ENCODE measurements at regions not wholly inside any gene's neighbourhood (a gene's known extent, or its start where the extent isn't known, plus 50 kb on each side); places are given as distances from the start of the nearest gene placed in this dataset.

- ATAC-seq (no peak), DNase-seq (no peak)
- intact Hi-C loops (cut with DNase I) = loop anchor here (5.0 to 10.0 kb wide), 2 partner anchors 680 to 1548 kb away; no protein-coding TSS in a partner anchor
- Histone ChIP-seq H3K4me1 (peaks cover 10% of the 10 kb centered on the region), H3K9me3 (no peaks in the 10 kb centered on the region), H3K36me3 (replicated peaks in 1 of 2; ENCODE audit: insufficient read depth in 1 of 2, low read depth in 2 of 2) (no peaks in the 10 kb centered on the region), H3K27ac (no peak overlapping the region), H3K27me3 (no peaks in the 10 kb centered on the region), H3K4me3 (no peak overlapping the region)
- TF ChIP-seq CTCF (IDR thresholded peaks at IDR 0.05) = no peak
- TF ChIP-seq POLR2A (IDR thresholded peaks at IDR 0.05) = no peak
- WGBS, 2 donors = 74 to 80% methylated on average over 5 to 6 of the region's 6 CpGs
These were observed 302.5 kb downstream of the ZNF536 start for GRCh38 chr19:30674656-30675055.

GRCh38 chr19:30673336-30673735, 301.2 kb downstream of the ZNF536 start:
- Histone ChIP-seq H3K27ac (no peak overlapping the region), H3K36me3 (replicated peaks in 1 of 2; ENCODE audit: insufficient read depth in 1 of 2, low read depth in 2 of 2) (no peaks in the 10 kb centered on the region), H3K4me1 (peaks cover 16% of the 10 kb centered on the region), H3K27me3 (no peaks in the 10 kb centered on the region), H3K9me3 (no peaks in the 10 kb centered on the region), H3K4me3 (no peak overlapping the region)
- no peak for TF ChIP-seq CTCF (IDR thresholded peaks at IDR 0.05)
- no peak for TF ChIP-seq POLR2A (IDR thresholded peaks at IDR 0.05)
- ATAC-seq = no peak
- no peak for DNase-seq
- intact Hi-C loops (cut with DNase I) = loop anchor here (10.0 kb wide), 1 partner anchor 681 kb away; no protein-coding TSS in a partner anchor
- 72 to 81% methylated on average over 8 of the region's 8 CpGs for WGBS, 2 donors

DNA sequence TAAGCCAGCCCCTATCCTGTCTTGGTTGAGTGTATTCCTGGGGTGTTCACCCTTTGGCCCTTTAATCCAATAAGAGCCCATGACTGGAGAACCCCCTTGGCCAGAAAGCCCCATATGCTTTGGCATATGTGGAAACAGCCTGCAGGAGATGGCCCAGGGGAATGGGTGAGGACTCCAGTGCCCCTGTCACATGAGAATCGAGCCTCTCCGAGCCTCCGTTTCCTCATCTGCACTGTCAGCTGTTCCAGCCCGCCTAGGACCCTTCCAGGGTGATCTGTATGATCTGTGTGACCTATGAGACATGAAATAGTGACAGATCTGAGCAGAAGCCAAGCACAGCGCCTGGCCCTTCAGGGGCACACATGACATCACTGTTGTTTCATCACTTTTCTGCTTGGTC, 300.7 kb downstream of the ZNF536 start:
- WGBS, 2 donors = 66 to 93% methylated on average over 5 of the region's 5 CpGs
- intact Hi-C loops (cut with DNase I) = loop anchor here (10.0 kb wide), 1 partner anchor 682 kb away; no protein-coding TSS in a partner anchor
- DNase-seq = no peak

GRCh38 chr19:30671622-30672051, 299.5 kb downstream of the ZNF536 start:
- no peaks in the 10 kb centered on the region for H3K27me3 ChIP-seq
- WGBS, 2 donors = 67 to 73% methylated on average over 9 of the region's 9 CpGs
- TF ChIP-seq POLR2A (IDR thresholded peaks at IDR 0.05) = no peak
- no peak for TF ChIP-seq CTCF (IDR thresholded peaks at IDR 0.05)
- ATAC-seq (no peak), DNase-seq (peak in 2 of 4 donors; percentile 28 to 39)
- no peak overlapping the region for H3K27ac ChIP-seq
- intact Hi-C loops (cut with DNase I) = loop anchor here (10.0 kb wide), 1 partner anchor 683 kb away; no protein-coding TSS in a partner anchor
- H3K36me3 ChIP-seq (replicated peaks in 1 of 2; ENCODE audit: insufficient read depth in 1 of 2, low read depth in 2 of 2) = no peaks in the 10 kb centered on the region
- no peak overlapping the region for H3K4me3 ChIP-seq
- H3K9me3 ChIP-seq = no peaks in the 10 kb centered on the region
- H3K4me1 ChIP-seq = peaks cover 14% of the 10 kb centered on the region

More for the DNA sequence above, 300.7 kb downstream of the ZNF536 start:
- H3K9me3 ChIP-seq = no peaks in the 10 kb centered on the region
- H3K4me3 ChIP-seq = no peak overlapping the region
- no peaks in the 10 kb centered on the region for H3K27me3 ChIP-seq
- H3K27ac ChIP-seq = no peak overlapping the region
- no peak for ATAC-seq
- no peak for TF ChIP-seq CTCF (IDR thresholded peaks at IDR 0.05)
- TF ChIP-seq POLR2A (IDR thresholded peaks at IDR 0.05) = no peak
- peaks cover 16% of the 10 kb centered on the region for H3K4me1 ChIP-seq
- no peaks in the 10 kb centered on the region for H3K36me3 ChIP-seq (replicated peaks in 1 of 2; ENCODE audit: insufficient read depth in 1 of 2, low read depth in 2 of 2)

DNA sequence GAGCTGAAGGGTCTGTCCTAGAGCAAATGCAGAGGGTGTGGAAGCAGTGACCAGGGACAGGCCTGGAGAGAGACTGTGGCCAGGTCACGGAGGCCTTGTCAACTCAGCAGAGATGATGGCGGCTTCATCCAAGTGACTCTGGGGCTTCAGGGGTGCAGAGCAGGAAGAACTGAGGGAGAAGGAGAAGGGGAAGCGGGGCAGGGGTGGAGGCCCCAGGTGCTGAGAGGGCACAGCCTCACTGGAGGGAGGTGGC, 299.1 kb downstream of the ZNF536 start:
- TF ChIP-seq CTCF (IDR thresholded peaks at IDR 0.05) = no peak
- TF ChIP-seq POLR2A (IDR thresholded peaks at IDR 0.05) = no peak
- WGBS, 2 donors = 90 to 91% methylated on average over 3 of the region's 3 CpGs
- H3K9me3 ChIP-seq = no peaks in the 10 kb centered on the region
- H3K27me3 ChIP-seq = no peaks in the 10 kb centered on the region
- DNase-seq (no peak), ATAC-seq (no peak)
- H3K4me1 ChIP-seq = peaks cover 17% of the 10 kb centered on the region
- H3K36me3 ChIP-seq (replicated peaks in 1 of 2; ENCODE audit: insufficient read depth in 1 of 2, low read depth in 2 of 2) = no peaks in the 10 kb centered on the region
- no peak overlapping the region for H3K27ac ChIP-seq
- no peak overlapping the region for H3K4me3 ChIP-seq
- intact Hi-C loops (cut with DNase I) = loop anchor here (10.0 kb wide), 1 partner anchor 684 kb away; no protein-coding TSS in a partner anchor

Measured in body of pancreas (tissue), 4 donors.